K562 (cell line): ENCODE measurements at regions not wholly inside any gene's neighbourhood (a gene's known extent, or its start where the extent isn't known, plus 50 kb on each side); places are given as distances from the start of the nearest gene placed in this dataset.

Source experiments
- DACH1 ChIP-seq: fragments of 450-650 bp; IDR thresholded peaks from 2 replicates; pipeline ENCODE4 v1.6.1; 2018; ENCODE audit not compliant: partially characterized antibody
- FIP1L1 ChIP-seq: fragments of 200-400 bp; formaldehyde crosslinking; IDR thresholded peaks from 2 replicates; pipeline ENCODE4 v1.6.1; 2018; ENCODE audit warnings: mild to moderate bottlenecking, low read depth, low read length; ENCODE audit not compliant: poor library complexity, severe bottlenecking
- PHTF2 ChIP-seq: fragments of 250-450 bp; sonication (Bioruptor Pico); IDR thresholded peaks from 2 replicates; pipeline ENCODE4 v1.5.0; 2021; ENCODE audit warnings: mild to moderate bottlenecking
- RBM22 ChIP-seq: fragments of 200-400 bp; formaldehyde crosslinking; IDR thresholded peaks from 2 replicates; pipeline ENCODE4 v1.6.1; 2018; ENCODE audit warnings: low read length, low read depth; ENCODE audit not compliant: poor library complexity, severe bottlenecking
- SMARCC2 ChIP-seq: fragments of 450-650 bp; IDR thresholded peaks from 2 replicates; pipeline ENCODE4 v1.6.1; 2017; ENCODE audit warnings: antibody characterized with exemption, moderate library complexity, mild to moderate bottlenecking, low read depth
- SRSF9 ChIP-seq: fragments of 200-400 bp; formaldehyde crosslinking; IDR thresholded peaks from 2 replicates; pipeline ENCODE4 v1.6.1; 2017; ENCODE audit warnings: low read depth, low read length, borderline replicate concordance
- TCF3 ChIP-seq: sonication (generic); formaldehyde crosslinking; IDR thresholded peaks from 2 replicates; pipeline ENCODE4 v1.4.0; 2020; ENCODE audit warnings: mild to moderate bottlenecking, missing genetic modification reagents
- ZBTB1 ChIP-seq: sonication (generic); formaldehyde crosslinking; IDR thresholded peaks from 2 replicates; pipeline ENCODE4 v1.8.1; 2023; ENCODE audit warnings: missing genetic modification reagents, low read depth, mild to moderate bottlenecking, borderline replicate concordance
- ZNF124 ChIP-seq: sonication (generic); formaldehyde crosslinking; IDR thresholded peaks from 2 replicates; pipeline ENCODE4 v1.8.1; 2022; ENCODE audit warnings: missing genetic modification reagents
- ZNF282 ChIP-seq: sonication (generic); formaldehyde crosslinking; IDR thresholded peaks from 2 replicates; pipeline ENCODE4 v1.8.1; 2023; ENCODE audit warnings: missing genetic modification reagents
- ZNF408 ChIP-seq: fragments of 250-450 bp; sonication (Bioruptor Pico); IDR thresholded peaks from 2 replicates; pipeline ENCODE4 v1.4.0; 2020; ENCODE audit warnings: low read depth, mild to moderate bottlenecking, moderate library complexity
- ZNF583 ChIP-seq: fragments of 250-450 bp; sonication (Bioruptor Pico); IDR thresholded peaks from 2 replicates; pipeline ENCODE4 v1.4.0; 2020
- ZNF764 ChIP-seq: fragments of 250-450 bp; sonication (Bioruptor Pico); IDR thresholded peaks from 2 replicates; pipeline ENCODE4 v1.4.0; 2020; ENCODE audit warnings: low read depth, mild to moderate bottlenecking, moderate library complexity
- TF ChIP-seq, protein P1 (sequence below): fragments of 200-800 bp; sonication (Bioruptor generic); IDR thresholded peaks from 2 replicates; pipeline ENCODE4 v1.6.1; 2017; ENCODE audit warnings: missing genetic modification characterization, missing compliant biosample characterization
- TF ChIP-seq, protein P2 (sequence below): fragments of 450-650 bp; IDR thresholded peaks from 2 replicates; pipeline ENCODE4 v1.6.1; 2018; ENCODE audit not compliant: partially characterized antibody
- TF ChIP-seq, protein P3 (sequence below): fragments of 250-450 bp; sonication (Bioruptor Pico); IDR thresholded peaks from 2 replicates; pipeline ENCODE4 v1.5.0; 2020; ENCODE audit warnings: mild to moderate bottlenecking, borderline replicate concordance
- TF ChIP-seq, protein P4 (sequence below): fragments of 450-650 bp; formaldehyde crosslinking; conservative IDR thresholded peaks from 2 replicates; pipeline ENCODE4 v1.4.0; 2022; ENCODE audit warnings: mild to moderate bottlenecking, missing genetic modification characterization

GRCh38 chr1:61013189-61013945, 69.0 kb upstream of the NFIA start (continued):
- TF ChIP-seq, protein P1, sequence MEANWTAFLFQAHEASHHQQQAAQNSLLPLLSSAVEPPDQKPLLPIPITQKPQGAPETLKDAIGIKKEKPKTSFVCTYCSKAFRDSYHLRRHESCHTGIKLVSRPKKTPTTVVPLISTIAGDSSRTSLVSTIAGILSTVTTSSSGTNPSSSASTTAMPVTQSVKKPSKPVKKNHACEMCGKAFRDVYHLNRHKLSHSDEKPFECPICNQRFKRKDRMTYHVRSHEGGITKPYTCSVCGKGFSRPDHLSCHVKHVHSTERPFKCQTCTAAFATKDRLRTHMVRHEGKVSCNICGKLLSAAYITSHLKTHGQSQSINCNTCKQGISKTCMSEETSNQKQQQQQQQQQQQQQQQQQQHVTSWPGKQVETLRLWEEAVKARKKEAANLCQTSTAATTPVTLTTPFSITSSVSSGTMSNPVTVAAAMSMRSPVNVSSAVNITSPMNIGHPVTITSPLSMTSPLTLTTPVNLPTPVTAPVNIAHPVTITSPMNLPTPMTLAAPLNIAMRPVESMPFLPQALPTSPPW (CRISPR knock-in tag) = peak; percentile 96
- TF ChIP-seq ZNF764 (CRISPR knock-in tag) (no peak), ZNF408 (CRISPR knock-in tag) (no peak), RBM22 (no peak), ZNF124 (CRISPR knock-in tag) (no peak), SRSF9 (no peak), DACH1 (peak; percentile 92), SMARCC2 (peak; percentile 95), ZNF583 (CRISPR knock-in tag) (0 out of 2 replicates have a peak, but pooled peaks have one; percentile 30), FIP1L1 (no peak), PHTF2 (CRISPR knock-in tag) (no peak), TCF3 (CRISPR knock-in tag) (peak; percentile 99), ZNF282 (CRISPR knock-in tag) (no peak), ZBTB1 (no peak)
- TF ChIP-seq, protein P2, sequence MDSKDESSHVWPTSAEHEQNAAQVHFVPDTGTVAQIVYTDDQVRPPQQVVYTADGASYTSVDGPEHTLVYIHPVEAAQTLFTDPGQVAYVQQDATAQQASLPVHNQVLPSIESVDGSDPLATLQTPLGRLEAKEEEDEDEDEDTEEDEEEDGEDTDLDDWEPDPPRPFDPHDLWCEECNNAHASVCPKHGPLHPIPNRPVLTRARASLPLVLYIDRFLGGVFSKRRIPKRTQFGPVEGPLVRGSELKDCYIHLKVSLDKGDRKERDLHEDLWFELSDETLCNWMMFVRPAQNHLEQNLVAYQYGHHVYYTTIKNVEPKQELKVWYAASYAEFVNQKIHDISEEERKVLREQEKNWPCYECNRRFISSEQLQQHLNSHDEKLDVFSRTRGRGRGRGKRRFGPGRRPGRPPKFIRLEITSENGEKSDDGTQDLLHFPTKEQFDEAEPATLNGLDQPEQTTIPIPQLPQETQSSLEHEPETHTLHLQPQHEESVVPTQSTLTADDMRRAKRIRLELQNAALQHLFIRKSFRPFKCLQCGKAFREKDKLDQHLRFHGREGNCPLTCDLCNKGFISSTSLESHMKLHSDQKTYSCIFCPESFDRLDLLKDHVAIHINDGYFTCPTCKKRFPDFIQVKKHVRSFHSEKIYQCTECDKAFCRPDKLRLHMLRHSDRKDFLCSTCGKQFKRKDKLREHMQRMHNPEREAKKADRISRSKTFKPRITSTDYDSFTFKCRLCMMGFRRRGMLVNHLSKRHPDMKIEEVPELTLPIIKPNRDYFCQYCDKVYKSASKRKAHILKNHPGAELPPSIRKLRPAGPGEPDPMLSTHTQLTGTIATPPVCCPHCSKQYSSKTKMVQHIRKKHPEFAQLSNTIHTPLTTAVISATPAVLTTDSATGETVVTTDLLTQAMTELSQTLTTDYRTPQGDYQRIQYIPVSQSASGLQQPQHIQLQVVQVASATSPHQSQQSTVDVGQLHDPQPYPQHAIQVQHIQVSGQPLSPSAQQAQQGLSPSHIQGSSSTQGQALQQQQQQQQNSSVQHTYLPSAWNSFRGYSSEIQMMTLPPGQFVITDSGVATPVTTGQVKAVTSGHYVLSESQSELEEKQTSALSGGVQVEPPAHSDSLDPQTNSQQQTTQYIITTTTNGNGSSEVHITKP = no peak
- TF ChIP-seq, protein P3, sequence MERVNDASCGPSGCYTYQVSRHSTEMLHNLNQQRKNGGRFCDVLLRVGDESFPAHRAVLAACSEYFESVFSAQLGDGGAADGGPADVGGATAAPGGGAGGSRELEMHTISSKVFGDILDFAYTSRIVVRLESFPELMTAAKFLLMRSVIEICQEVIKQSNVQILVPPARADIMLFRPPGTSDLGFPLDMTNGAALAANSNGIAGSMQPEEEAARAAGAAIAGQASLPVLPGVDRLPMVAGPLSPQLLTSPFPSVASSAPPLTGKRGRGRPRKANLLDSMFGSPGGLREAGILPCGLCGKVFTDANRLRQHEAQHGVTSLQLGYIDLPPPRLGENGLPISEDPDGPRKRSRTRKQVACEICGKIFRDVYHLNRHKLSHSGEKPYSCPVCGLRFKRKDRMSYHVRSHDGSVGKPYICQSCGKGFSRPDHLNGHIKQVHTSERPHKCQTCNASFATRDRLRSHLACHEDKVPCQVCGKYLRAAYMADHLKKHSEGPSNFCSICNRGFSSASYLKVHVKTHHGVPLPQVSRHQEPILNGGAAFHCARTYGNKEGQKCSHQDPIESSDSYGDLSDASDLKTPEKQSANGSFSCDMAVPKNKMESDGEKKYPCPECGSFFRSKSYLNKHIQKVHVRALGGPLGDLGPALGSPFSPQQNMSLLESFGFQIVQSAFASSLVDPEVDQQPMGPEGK (CRISPR knock-in tag) = no peak
- TF ChIP-seq, protein P4, sequence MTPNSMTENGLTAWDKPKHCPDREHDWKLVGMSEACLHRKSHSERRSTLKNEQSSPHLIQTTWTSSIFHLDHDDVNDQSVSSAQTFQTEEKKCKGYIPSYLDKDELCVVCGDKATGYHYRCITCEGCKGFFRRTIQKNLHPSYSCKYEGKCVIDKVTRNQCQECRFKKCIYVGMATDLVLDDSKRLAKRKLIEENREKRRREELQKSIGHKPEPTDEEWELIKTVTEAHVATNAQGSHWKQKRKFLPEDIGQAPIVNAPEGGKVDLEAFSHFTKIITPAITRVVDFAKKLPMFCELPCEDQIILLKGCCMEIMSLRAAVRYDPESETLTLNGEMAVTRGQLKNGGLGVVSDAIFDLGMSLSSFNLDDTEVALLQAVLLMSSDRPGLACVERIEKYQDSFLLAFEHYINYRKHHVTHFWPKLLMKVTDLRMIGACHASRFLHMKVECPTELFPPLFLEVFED (CRISPR knock-in tag) = 0 out of 2 replicates have a peak, but pooled peaks have one; percentile 63
